GM19328 (cell line): ENCODE measurements at regions not wholly inside any gene's neighbourhood (a gene's known extent, or its start where the extent isn't known, plus 50 kb on each side); places are given as distances from the start of the nearest gene placed in this dataset.
"Not testable (repeated sequence)": the region's sequence is repeated elsewhere in the genome, so short reads cannot be mapped to it uniquely, and the experiment has no call there.

Source experiments
- ATAC-seq: cut with Tn5 transposase; IDR thresholded peaks from one replicate; pipeline ENCODE4 v1.9.1; 2021; ENCODE audit warnings: mild to moderate bottlenecking, moderate library complexity; ENCODE audit not compliant: unreplicated experiment

GRCh38 chr2:204138206-204138605 is 201.6 kb downstream of the ICOS start:
- ATAC-seq = no peak

- no peak for ATAC-seq
These were observed 203.7 kb downstream of the ICOS start for GRCh38 chr2:204140246-204140645.

GRCh38 chr2:204143216-204144014 is 206.9 kb downstream of the ICOS start:
- no peak for ATAC-seq

GRCh38 chr2:204144492-204144891 is 207.9 kb downstream of the ICOS start:
- ATAC-seq = no peak

- peak; percentile 99 for ATAC-seq
These were observed 208.7 kb downstream of the ICOS start for GRCh38 chr2:204145263-204145751.

- no peak for ATAC-seq
These were observed 209.2 kb downstream of the ICOS start for GRCh38 chr2:204145791-204146190.

GRCh38 chr2:204147040-204147439 is 210.5 kb downstream of the ICOS start:
- not testable (repeated sequence) for ATAC-seq

- no peak for ATAC-seq
These were observed 214.2 kb downstream of the ICOS start for GRCh38 chr2:204150721-204151120.

- ATAC-seq = no peak
These were observed 216.1 kb downstream of the ICOS start for GRCh38 chr2:204152616-204153015.

- ATAC-seq = no peak
These were observed 218.3 kb downstream of the ICOS start for GRCh38 chr2:204154863-204155262.

- no peak for ATAC-seq
These were observed 219.9 kb downstream of the ICOS start for GRCh38 chr2:204156456-204156855.

- no peak for ATAC-seq
These were observed 221.1 kb downstream of the ICOS start for GRCh38 chr2:204157684-204158083.

- no peak for ATAC-seq
These were observed 223.0 kb downstream of the ICOS start for GRCh38 chr2:204159526-204159925.

GRCh38 chr2:204160989-204161388 is 224.4 kb downstream of the ICOS start:
- no peak for ATAC-seq

- ATAC-seq = no peak
These were observed 225.3 kb downstream of the ICOS start for GRCh38 chr2:204161886-204162285.

GRCh38 chr2:204166961-204167360 is 230.4 kb downstream of the ICOS start:
- ATAC-seq = no peak

- ATAC-seq = not testable (repeated sequence)
These were observed 231.1 kb downstream of the ICOS start for GRCh38 chr2:204167670-204168069.

GRCh38 chr2:204170411-204170810 is 233.8 kb downstream of the ICOS start:
- no peak for ATAC-seq

GRCh38 chr2:204171432-204172144 is 235.0 kb downstream of the ICOS start:
- no peak for ATAC-seq

GRCh38 chr2:204172145-204172600 is 235.6 kb downstream of the ICOS start:
- ATAC-seq = no peak

- ATAC-seq = no peak
These were observed 237.5 kb downstream of the ICOS start for GRCh38 chr2:204174034-204174433.
